Calu3 (cell line): ENCODE measurements at regions not wholly inside any gene's neighbourhood (a gene's known extent, or its start where the extent isn't known, plus 50 kb on each side); places are given as distances from the start of the nearest gene placed in this dataset.

Experiments
- BruUV-seq: library from RNA; stranded (reverse); fragments of 400-500 nt; replicated peaks from 2 replicates; lab custom pipeline; 2021; lab: Mats Ljungman, UMichigan
- CTCF ChIA-PET: fragments of 300-600 bp; sonication (Branson Sonifier 250); formaldehyde crosslinking; loops from one replicate; lab custom pipeline; 2022; ENCODE audit warnings: antibody characterized with exemption; lab: Charles Lee
- DNase-seq: peaks from one replicate; pipeline ENCODE4 v3.0.0; 2022
- H3K27ac Mint-ChIP-seq: one replicate; pipeline ENCODE4 v1.8.0; 2022; ENCODE audit warnings: mixed read lengths; ENCODE audit not compliant: unreplicated experiment
- H3K27me3 Mint-ChIP-seq: one replicate; pipeline ENCODE4 v1.8.0; 2022; ENCODE audit warnings: mixed read lengths; ENCODE audit not compliant: unreplicated experiment
- H3K36me3 Mint-ChIP-seq: one replicate; pipeline ENCODE4 v1.8.0; 2022; ENCODE audit warnings: mild to moderate bottlenecking, moderate library complexity, mixed read lengths; ENCODE audit not compliant: insufficient read depth, unreplicated experiment
- H3K4me1 Mint-ChIP-seq: one replicate; pipeline ENCODE4 v1.8.0; 2022; ENCODE audit warnings: mild to moderate bottlenecking, low read depth, mixed read lengths; ENCODE audit not compliant: unreplicated experiment
- H3K4me3 Mint-ChIP-seq: one replicate; pipeline ENCODE4 v1.8.0; 2022; ENCODE audit warnings: mild to moderate bottlenecking, low read depth, moderate library complexity, mixed read lengths; ENCODE audit not compliant: unreplicated experiment
- H3K9me3 Mint-ChIP-seq: one replicate; pipeline ENCODE4 v1.8.0; 2022; ENCODE audit warnings: low read depth, mixed read lengths; ENCODE audit not compliant: unreplicated experiment
- intact Hi-C: fragments of 100-400 bp; cut with micrococcal nuclease; formaldehyde crosslinking; loops from one replicate; pipeline ENCODE4 v1.10.0; 2022; ENCODE audit not compliant: unreplicated experiment
- TF ChIP-seq, protein P1 (sequence below): fragments of 200-600 bp; IDR thresholded peaks from one replicate; pipeline ENCODE4 v1.8.0; 2022; ENCODE audit warnings: antibody characterized with exemption; ENCODE audit not compliant: unreplicated experiment

DNA sequence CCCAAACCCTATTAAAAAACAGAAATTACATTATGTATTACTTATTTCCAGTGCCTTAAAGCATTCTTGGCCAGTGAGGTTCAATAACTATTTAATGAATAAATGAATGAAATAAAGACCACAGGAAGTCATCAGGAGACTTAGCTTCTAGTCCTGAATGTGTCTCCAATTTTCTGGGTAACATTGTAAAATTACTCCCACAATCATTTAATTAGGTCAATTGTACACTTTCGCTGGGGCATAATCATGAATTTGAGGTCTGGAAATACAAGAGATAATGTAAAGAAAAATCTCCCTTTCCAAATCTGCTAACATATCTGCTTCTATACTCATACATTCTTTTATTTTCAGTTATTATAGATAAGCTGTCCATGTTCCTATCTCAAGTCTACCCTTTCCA lies 199.2 kb downstream of the TLR4 start:
- Mint-ChIP-seq H3K36me3 (no peaks in the 10 kb centered on the region), H3K9me3 (peaks cover 13% of the 10 kb centered on the region), H3K27me3 (no peaks in the 10 kb centered on the region), H3K4me3 (no peak overlapping the region), H3K27ac (no peak overlapping the region), H3K4me1 (no peaks in the 10 kb centered on the region)
- CTCF ChIA-PET = no interaction called here
- BruUV-seq = no TSS peak
- no peak for DNase-seq
- TF ChIP-seq, protein P1, sequence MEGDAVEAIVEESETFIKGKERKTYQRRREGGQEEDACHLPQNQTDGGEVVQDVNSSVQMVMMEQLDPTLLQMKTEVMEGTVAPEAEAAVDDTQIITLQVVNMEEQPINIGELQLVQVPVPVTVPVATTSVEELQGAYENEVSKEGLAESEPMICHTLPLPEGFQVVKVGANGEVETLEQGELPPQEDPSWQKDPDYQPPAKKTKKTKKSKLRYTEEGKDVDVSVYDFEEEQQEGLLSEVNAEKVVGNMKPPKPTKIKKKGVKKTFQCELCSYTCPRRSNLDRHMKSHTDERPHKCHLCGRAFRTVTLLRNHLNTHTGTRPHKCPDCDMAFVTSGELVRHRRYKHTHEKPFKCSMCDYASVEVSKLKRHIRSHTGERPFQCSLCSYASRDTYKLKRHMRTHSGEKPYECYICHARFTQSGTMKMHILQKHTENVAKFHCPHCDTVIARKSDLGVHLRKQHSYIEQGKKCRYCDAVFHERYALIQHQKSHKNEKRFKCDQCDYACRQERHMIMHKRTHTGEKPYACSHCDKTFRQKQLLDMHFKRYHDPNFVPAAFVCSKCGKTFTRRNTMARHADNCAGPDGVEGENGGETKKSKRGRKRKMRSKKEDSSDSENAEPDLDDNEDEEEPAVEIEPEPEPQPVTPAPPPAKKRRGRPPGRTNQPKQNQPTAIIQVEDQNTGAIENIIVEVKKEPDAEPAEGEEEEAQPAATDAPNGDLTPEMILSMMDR = no peak
- intact Hi-C loops = no loop called here

DNA sequence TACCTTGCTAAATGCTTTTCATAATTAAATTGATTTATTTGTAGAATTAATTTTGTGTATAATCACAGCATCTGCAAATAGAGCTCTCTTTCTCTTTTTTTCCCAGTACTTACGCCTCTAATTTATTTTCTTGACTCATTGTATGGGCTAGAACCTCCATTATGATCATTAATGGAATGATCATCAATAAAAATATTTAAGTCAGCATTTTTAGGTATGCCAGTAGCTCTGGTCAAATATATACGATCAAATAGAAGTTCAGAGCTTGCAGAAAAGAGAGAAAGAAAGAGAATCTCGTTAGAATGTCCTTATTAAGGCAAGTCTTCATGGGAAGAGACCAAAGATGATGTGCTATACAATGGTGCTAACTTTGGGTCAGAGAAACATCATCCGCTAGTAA lies 202.6 kb downstream of the TLR4 start:
- DNase-seq = no peak
- H3K27me3 Mint-ChIP-seq = no peaks in the 10 kb centered on the region
- intact Hi-C loops = no loop called here
- H3K9me3 Mint-ChIP-seq = peaks cover 23% of the 10 kb centered on the region
- CTCF ChIA-PET = no interaction called here
- TF ChIP-seq, protein P1 = no peak
- H3K4me3 Mint-ChIP-seq = no peak overlapping the region
- BruUV-seq = no TSS peak
- H3K36me3 Mint-ChIP-seq = no peaks in the 10 kb centered on the region
- no peaks in the 10 kb centered on the region for H3K4me1 Mint-ChIP-seq
- H3K27ac Mint-ChIP-seq = no peak overlapping the region

DNA sequence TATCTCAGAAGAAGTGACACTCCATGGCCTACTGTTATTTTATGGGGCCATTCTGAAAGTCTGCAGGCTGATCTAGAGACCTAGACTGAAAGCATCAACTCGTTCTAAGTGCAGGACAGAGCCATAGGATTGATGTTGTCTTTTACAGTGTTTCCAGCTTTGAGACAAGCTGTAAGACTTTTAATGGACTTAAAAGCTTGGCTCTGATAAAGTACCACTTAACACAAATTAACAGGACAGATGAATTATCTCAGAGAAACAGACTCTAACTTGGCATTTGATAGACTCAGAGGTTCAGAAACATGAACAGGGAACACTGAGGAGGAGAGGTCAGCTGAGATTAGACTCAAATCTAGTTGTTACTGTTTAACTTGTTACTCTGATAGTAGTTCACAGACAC lies 203.2 kb downstream of the TLR4 start:
- H3K4me3 Mint-ChIP-seq = no peak overlapping the region
- no TSS peak for BruUV-seq
- intact Hi-C loops = no loop called here
- no peak overlapping the region for H3K27ac Mint-ChIP-seq
- no peaks in the 10 kb centered on the region for H3K4me1 Mint-ChIP-seq
- CTCF ChIA-PET = no interaction called here
- H3K9me3 Mint-ChIP-seq = peaks cover 23% of the 10 kb centered on the region
- TF ChIP-seq, protein P1 = no peak
- H3K36me3 Mint-ChIP-seq = no peaks in the 10 kb centered on the region
- H3K27me3 Mint-ChIP-seq = no peaks in the 10 kb centered on the region
- no peak for DNase-seq

- no peaks in the 10 kb centered on the region for H3K4me1 Mint-ChIP-seq
- no TSS peak for BruUV-seq
- H3K36me3 Mint-ChIP-seq = no peaks in the 10 kb centered on the region
- H3K27me3 Mint-ChIP-seq = no peaks in the 10 kb centered on the region
- no peak overlapping the region for H3K4me3 Mint-ChIP-seq
- H3K27ac Mint-ChIP-seq = no peak overlapping the region
- CTCF ChIA-PET = no interaction called here
- H3K9me3 Mint-ChIP-seq = peaks cover 15% of the 10 kb centered on the region
- intact Hi-C loops = no loop called here
- TF ChIP-seq, protein P1 = no peak
- DNase-seq = no peak
Measured at GRCh38 chr9:117916291-117916690, 212.1 kb downstream of the TLR4 start.
